ENCODE measurements at regions not wholly inside any gene's neighbourhood (a gene's known extent, or its start where the extent isn't known, plus 50 kb on each side); places are given as distances from the start of the nearest gene placed in this dataset.

- Mint-ChIP-seq H3K27ac (ENCODE audit: unreplicated experiment) (no peak overlapping the region), H3K4me1 (ENCODE audit: low read depth, unreplicated experiment) (peaks cover 5% of the 10 kb centered on the region), H3K4me3 (ENCODE audit: low read depth, unreplicated experiment) (no peak overlapping the region), H3K36me3 (ENCODE audit: insufficient read depth, unreplicated experiment) (no peaks in the 10 kb centered on the region), H3K9me3 (ENCODE audit: low read depth, unreplicated experiment) (no peaks in the 10 kb centered on the region), H3K27me3 (ENCODE audit: unreplicated experiment) (no peaks in the 10 kb centered on the region)
- no peak for DNase-seq
- TF ChIP-seq CTCF (IDR thresholded peaks at IDR 0.05; ENCODE audit: unreplicated experiment) = no peak
- intact Hi-C loops (cut with micrococcal nuclease; ENCODE audit: unreplicated experiment) = no loop called here
- no TSS peak for BruUV-seq (replicated peaks)
- CTCF ChIA-PET = no interaction called here
Measured at GRCh38 chr11:8775734-8776133, 93.1 kb downstream of the RPL27A start.

- CTCF ChIA-PET = interaction anchor here (0.7 kb wide), 1 partner anchor 481 kb away, joined by 5 read pairs; no protein-coding TSS in a partner anchor
- Mint-ChIP-seq H3K9me3 (ENCODE audit: low read depth, unreplicated experiment) (no peaks in the 10 kb centered on the region), H3K4me1 (ENCODE audit: low read depth, unreplicated experiment) (peaks cover 9% of the 10 kb centered on the region), H3K36me3 (ENCODE audit: insufficient read depth, unreplicated experiment) (no peaks in the 10 kb centered on the region), H3K4me3 (ENCODE audit: low read depth, unreplicated experiment) (no peak overlapping the region), H3K27me3 (ENCODE audit: unreplicated experiment) (no peaks in the 10 kb centered on the region), H3K27ac (ENCODE audit: unreplicated experiment) (no peak overlapping the region)
- no TSS peak for BruUV-seq (replicated peaks)
- no peak for TF ChIP-seq CTCF (IDR thresholded peaks at IDR 0.05; ENCODE audit: unreplicated experiment)
- no peak for DNase-seq
- intact Hi-C loops (cut with micrococcal nuclease; ENCODE audit: unreplicated experiment) = no loop called here
Measured at GRCh38 chr11:8776209-8776608, 93.6 kb downstream of the RPL27A start.

- intact Hi-C loops (cut with micrococcal nuclease; ENCODE audit: unreplicated experiment) = no loop called here
- DNase-seq = no peak
- no peak for TF ChIP-seq CTCF (IDR thresholded peaks at IDR 0.05; ENCODE audit: unreplicated experiment)
- CTCF ChIA-PET = interaction anchor here (0.5 kb wide), 1 partner anchor 599 kb away, joined by 5 read pairs; no protein-coding TSS in a partner anchor
- Mint-ChIP-seq H3K36me3 (ENCODE audit: insufficient read depth, unreplicated experiment) (no peaks in the 10 kb centered on the region), H3K4me1 (ENCODE audit: low read depth, unreplicated experiment) (peaks cover 9% of the 10 kb centered on the region), H3K27ac (ENCODE audit: unreplicated experiment) (no peak overlapping the region), H3K4me3 (ENCODE audit: low read depth, unreplicated experiment) (no peak overlapping the region), H3K27me3 (ENCODE audit: unreplicated experiment) (no peaks in the 10 kb centered on the region), H3K9me3 (ENCODE audit: low read depth, unreplicated experiment) (no peaks in the 10 kb centered on the region)
- BruUV-seq (replicated peaks) = no TSS peak
Measured at GRCh38 chr11:8777907-8778767, 95.5 kb downstream of the RPL27A start.

GRCh38 chr11:8779107-8779506, 96.5 kb downstream of the RPL27A start:
- no peaks in the 10 kb centered on the region for H3K9me3 Mint-ChIP-seq (ENCODE audit: low read depth, unreplicated experiment)
- peaks cover 9% of the 10 kb centered on the region for H3K4me1 Mint-ChIP-seq (ENCODE audit: low read depth, unreplicated experiment)
- DNase-seq = no peak
- CTCF ChIA-PET = no interaction called here
- no peak overlapping the region for H3K27ac Mint-ChIP-seq (ENCODE audit: unreplicated experiment)
- TF ChIP-seq CTCF (IDR thresholded peaks at IDR 0.05; ENCODE audit: unreplicated experiment) = no peak
- intact Hi-C loops (cut with micrococcal nuclease; ENCODE audit: unreplicated experiment) = no loop called here
- H3K27me3 Mint-ChIP-seq (ENCODE audit: unreplicated experiment) = no peaks in the 10 kb centered on the region
- H3K36me3 Mint-ChIP-seq (ENCODE audit: insufficient read depth, unreplicated experiment) = no peaks in the 10 kb centered on the region
- H3K4me3 Mint-ChIP-seq (ENCODE audit: low read depth, unreplicated experiment) = no peak overlapping the region
- BruUV-seq (replicated peaks) = no TSS peak
